Stimulated activated memory B cell treated with anti-CD40 and anti-IgM and Interleukin-4, amounts not matched to agents 10 μg/mL and 1 μg/mL and 100 μg/mL, for 72 hours (primary cell): ENCODE measurements at regions not wholly inside any gene's neighbourhood (a gene's known extent, or its start where the extent isn't known, plus 50 kb on each side); places are given as distances from the start of the nearest gene placed in this dataset.
"Not testable (repeated sequence)": the region's sequence is repeated elsewhere in the genome, so short reads cannot be mapped to it uniquely, and the experiment has no call there.

ENCODE experiments used
- ATAC-seq: fragments of 150-1000 bp; cut with Tn5 transposase; 2 replicates; pipeline ENCODE4 v1.10.0; 2021
- H3K27ac Mint-ChIP-seq: one replicate; pipeline ENCODE4 v1.8.0; 2022; ENCODE audit warnings: mild to moderate bottlenecking, mixed read lengths
- H3K27me3 Mint-ChIP-seq: one replicate; pipeline ENCODE4 v1.8.0; 2022; ENCODE audit warnings: mixed read lengths
- H3K36me3 Mint-ChIP-seq: one replicate; pipeline ENCODE4 v1.8.0; 2022; ENCODE audit warnings: mixed read lengths
- H3K4me1 Mint-ChIP-seq: one replicate; pipeline ENCODE4 v1.8.0; 2022; ENCODE audit warnings: mixed read lengths
- H3K4me3 Mint-ChIP-seq: one replicate; pipeline ENCODE4 v1.8.0; 2022; ENCODE audit warnings: mild to moderate bottlenecking, moderate library complexity, mixed read lengths
- H3K9me3 Mint-ChIP-seq: one replicate; pipeline ENCODE4 v1.8.0; 2022; ENCODE audit warnings: mixed read lengths

GRCh38 chr3:59235634-59236012, 185.8 kb upstream of the CFAP20DC start:
- Mint-ChIP-seq H3K27ac (no peak overlapping the region), H3K36me3 (peaks cover 6% of the 10 kb centered on the region), H3K4me1 (peaks cover 8% of the 10 kb centered on the region), H3K27me3 (no peaks in the 10 kb centered on the region), H3K4me3 (no peak overlapping the region), H3K9me3 (peaks cover 20% of the 10 kb centered on the region)
- ATAC-seq = no peak

- Mint-ChIP-seq H3K9me3 (peaks cover 20% of the 10 kb centered on the region), H3K27ac (no peak overlapping the region), H3K36me3 (peaks cover 11% of the 10 kb centered on the region), H3K27me3 (no peaks in the 10 kb centered on the region), H3K4me1 (peaks cover 8% of the 10 kb centered on the region), H3K4me3 (no peak overlapping the region)
- ATAC-seq = no peak
Measured at GRCh38 chr3:59234884-59235633, 185.2 kb upstream of the CFAP20DC start.

GRCh38 chr3:59230379-59230778, 180.6 kb upstream of the CFAP20DC start:
- H3K27me3 Mint-ChIP-seq, H3K4me1 Mint-ChIP-seq, H3K27ac Mint-ChIP-seq, ATAC-seq, H3K4me3 Mint-ChIP-seq: not testable (repeated sequence)
- H3K9me3 Mint-ChIP-seq = peaks cover 14% of the 10 kb centered on the region
- peaks cover 19% of the 10 kb centered on the region for H3K36me3 Mint-ChIP-seq

GRCh38 chr3:59213860-59214259, 164.0 kb upstream of the CFAP20DC start:
- H3K27me3 Mint-ChIP-seq = no peaks in the 10 kb centered on the region
- no peaks in the 10 kb centered on the region for H3K9me3 Mint-ChIP-seq
- peak overlapping the region; percentile 37 for H3K27ac Mint-ChIP-seq
- ATAC-seq = no peak
- H3K4me1 Mint-ChIP-seq = no peaks in the 10 kb centered on the region
- H3K4me3 Mint-ChIP-seq = no peak overlapping the region
- H3K36me3 Mint-ChIP-seq = no peaks in the 10 kb centered on the region

GRCh38 chr3:59212128-59212779, 162.4 kb upstream of the CFAP20DC start:
- Mint-ChIP-seq H3K4me3 (no peak overlapping the region), H3K9me3 (no peaks in the 10 kb centered on the region)
- no peak for ATAC-seq

GRCh38 chr3:59210260-59210659, 160.4 kb upstream of the CFAP20DC start:
- no peak for ATAC-seq
- Mint-ChIP-seq H3K4me3 (no peak overlapping the region), H3K9me3 (no peaks in the 10 kb centered on the region), H3K36me3 (no peaks in the 10 kb centered on the region), H3K27ac (no peak overlapping the region), H3K4me1 (peaks cover 6% of the 10 kb centered on the region), H3K27me3 (peaks cover 9% of the 10 kb centered on the region)

More at GRCh38 chr3:59212128-59212779, 162.4 kb upstream of the CFAP20DC start:
- Mint-ChIP-seq H3K27me3 (no peaks in the 10 kb centered on the region), H3K4me1 (no peaks in the 10 kb centered on the region), H3K27ac (no peak overlapping the region), H3K36me3 (no peaks in the 10 kb centered on the region)

GRCh38 chr3:59192473-59192872, 142.6 kb upstream of the CFAP20DC start:
- H3K27ac Mint-ChIP-seq = no peak overlapping the region
- no peaks in the 10 kb centered on the region for H3K36me3 Mint-ChIP-seq
- H3K27me3 Mint-ChIP-seq = no peaks in the 10 kb centered on the region
- H3K4me3 Mint-ChIP-seq = no peak overlapping the region
- no peaks in the 10 kb centered on the region for H3K9me3 Mint-ChIP-seq
- ATAC-seq = no peak
- no peaks in the 10 kb centered on the region for H3K4me1 Mint-ChIP-seq

- no peaks in the 10 kb centered on the region for H3K9me3 Mint-ChIP-seq
Measured at GRCh38 chr3:59191651-59192050, 141.8 kb upstream of the CFAP20DC start.

GRCh38 chr3:59189939-59190338, 140.1 kb upstream of the CFAP20DC start:
- no peak overlapping the region for H3K27ac Mint-ChIP-seq
- no peaks in the 10 kb centered on the region for H3K27me3 Mint-ChIP-seq
- no peak for ATAC-seq
- no peaks in the 10 kb centered on the region for H3K4me1 Mint-ChIP-seq
- H3K9me3 Mint-ChIP-seq = no peaks in the 10 kb centered on the region
- no peak overlapping the region for H3K4me3 Mint-ChIP-seq
- no peaks in the 10 kb centered on the region for H3K36me3 Mint-ChIP-seq

More at GRCh38 chr3:59191651-59192050, 141.8 kb upstream of the CFAP20DC start:
- Mint-ChIP-seq H3K27ac (no peak overlapping the region), H3K36me3 (no peaks in the 10 kb centered on the region), H3K27me3 (no peaks in the 10 kb centered on the region), H3K4me3 (no peak overlapping the region), H3K4me1 (no peaks in the 10 kb centered on the region)
- ATAC-seq = no peak

- no peaks in the 10 kb centered on the region for H3K4me1 Mint-ChIP-seq
- H3K4me3 Mint-ChIP-seq = no peak overlapping the region
- H3K27me3 Mint-ChIP-seq = no peaks in the 10 kb centered on the region
- no peak for ATAC-seq
- H3K9me3 Mint-ChIP-seq = no peaks in the 10 kb centered on the region
- no peak overlapping the region for H3K27ac Mint-ChIP-seq
- H3K36me3 Mint-ChIP-seq = no peaks in the 10 kb centered on the region
Measured at GRCh38 chr3:59189526-59189925, 139.7 kb upstream of the CFAP20DC start.

- no peaks in the 10 kb centered on the region for H3K4me1 Mint-ChIP-seq
- no peak overlapping the region for H3K4me3 Mint-ChIP-seq
- H3K27me3 Mint-ChIP-seq = no peaks in the 10 kb centered on the region
- no peaks in the 10 kb centered on the region for H3K36me3 Mint-ChIP-seq
- H3K9me3 Mint-ChIP-seq = no peaks in the 10 kb centered on the region
- no peak overlapping the region for H3K27ac Mint-ChIP-seq
- ATAC-seq = no peak
Measured at GRCh38 chr3:59186725-59187124, 136.9 kb upstream of the CFAP20DC start.

GRCh38 chr3:59185591-59186369, 136.0 kb upstream of the CFAP20DC start:
- Mint-ChIP-seq H3K27me3 (no peaks in the 10 kb centered on the region), H3K9me3 (no peaks in the 10 kb centered on the region), H3K27ac (no peak overlapping the region), H3K4me1 (no peaks in the 10 kb centered on the region), H3K4me3 (no peak overlapping the region), H3K36me3 (no peaks in the 10 kb centered on the region)
- no peak for ATAC-seq

GRCh38 chr3:59180006-59180405, 130.2 kb upstream of the CFAP20DC start:
- H3K27ac Mint-ChIP-seq = no peak overlapping the region
- H3K4me1 Mint-ChIP-seq = no peaks in the 10 kb centered on the region
- ATAC-seq = no peak
- no peaks in the 10 kb centered on the region for H3K9me3 Mint-ChIP-seq
- H3K27me3 Mint-ChIP-seq = peaks cover 17% of the 10 kb centered on the region
- H3K36me3 Mint-ChIP-seq = no peaks in the 10 kb centered on the region
- no peak overlapping the region for H3K4me3 Mint-ChIP-seq

- ATAC-seq = no peak
- H3K27ac Mint-ChIP-seq = no peak overlapping the region
- H3K36me3 Mint-ChIP-seq = no peaks in the 10 kb centered on the region
- H3K27me3 Mint-ChIP-seq = peaks cover 17% of the 10 kb centered on the region
- no peaks in the 10 kb centered on the region for H3K4me1 Mint-ChIP-seq
- no peaks in the 10 kb centered on the region for H3K9me3 Mint-ChIP-seq
- H3K4me3 Mint-ChIP-seq = no peak overlapping the region
Measured at GRCh38 chr3:59178698-59179097, 128.9 kb upstream of the CFAP20DC start.

GRCh38 chr3:59171491-59171890, 121.7 kb upstream of the CFAP20DC start:
- no peaks in the 10 kb centered on the region for H3K27me3 Mint-ChIP-seq
- H3K36me3 Mint-ChIP-seq = no peaks in the 10 kb centered on the region
- no peaks in the 10 kb centered on the region for H3K4me1 Mint-ChIP-seq
- ATAC-seq = no peak
- no peak overlapping the region for H3K4me3 Mint-ChIP-seq
- H3K9me3 Mint-ChIP-seq = no peaks in the 10 kb centered on the region
- H3K27ac Mint-ChIP-seq = no peak overlapping the region
